ENCODE measurements at regions not wholly inside any gene's neighbourhood (a gene's known extent, or its start where the extent isn't known, plus 50 kb on each side); places are given as distances from the start of the nearest gene placed in this dataset.

GRCh38 chr6:9659848-9660247 is 755.0 kb downstream of the TFAP2A start:
- TF ChIP-seq POLR2AphosphoS5 (IDR thresholded peaks at IDR 0.05; ENCODE audit: insufficient read depth, low read depth, low read length) (no peak), FOS (IDR thresholded peaks at IDR 0.05; ENCODE audit: borderline replicate concordance, insufficient read depth, low read length) (no peak), CTCF (IDR thresholded peaks at IDR 0.05; ENCODE audit: extremely low read depth in 1 of 2, insufficient read depth in 1 of 2, low read depth in 1 of 2, low read length in 2 of 2) (no peak), POLR2A (IDR thresholded peaks at IDR 0.05; ENCODE audit: low read depth, low read length) (no peak), MYC (IDR thresholded peaks at IDR 0.05; ENCODE audit: low read depth, low read length) (no peak), EZH2 (IDR thresholded peaks at IDR 0.05; ENCODE audit: borderline replicate concordance, low read depth, low read length, severe bottlenecking) (no peak), MAX (IDR thresholded peaks at IDR 0.05; ENCODE audit: insufficient read depth, insufficient read length) (no peak)
